ENCODE measurements at regions not wholly inside any gene's neighbourhood (a gene's known extent, or its start where the extent isn't known, plus 50 kb on each side); places are given as distances from the start of the nearest gene placed in this dataset.
A peak's percentile ranks its signal among the peaks of the same experiment; 100 is the strongest.

DNA sequence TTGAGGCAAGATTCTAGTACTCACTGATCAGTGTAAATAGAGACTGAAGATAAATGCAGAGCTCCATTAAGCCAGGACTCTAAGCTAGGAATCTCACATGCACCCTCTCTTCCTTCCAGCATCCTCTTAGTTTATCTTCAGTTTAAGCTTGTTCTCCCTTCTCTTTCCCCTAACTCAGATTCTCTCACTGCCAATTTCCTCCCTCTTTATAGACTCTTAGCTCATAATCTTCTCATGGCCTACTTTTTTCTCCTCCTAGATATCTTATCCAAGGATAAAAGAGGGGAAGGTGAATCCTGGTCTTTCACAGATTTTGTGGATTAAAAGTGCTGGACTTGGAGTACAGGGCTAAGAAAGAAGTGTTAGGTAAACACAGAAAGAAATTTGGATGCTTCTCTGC lies 108.9 kb upstream of the TENM3 start:
- Histone ChIP-seq H3K4me1 (ENCODE audit: control insufficient read depth in 3 of 3, insufficient read depth in 3 of 3, low read length in 3 of 3) (no peaks in the 10 kb centered on the region), H3K4me3 (ENCODE audit: low read length in 3 of 3) (no peak overlapping the region), H3K36me3 (ENCODE audit: control insufficient read depth in 3 of 3, insufficient read depth in 3 of 3, low read length in 3 of 3) (no peaks in the 10 kb centered on the region), H3K27me3 (ENCODE audit: control insufficient read depth in 3 of 3, insufficient read depth in 3 of 3, low read length in 3 of 3) (peaks cover 0 to 7% (median 2%) of the 10 kb centered on the region in 3 donors), H3K9ac (ENCODE audit: low read depth in 1 of 3, low read length in 3 of 3) (no peak overlapping the region), H3K9me3 (ENCODE audit: control insufficient read depth in 3 of 3, low read length in 3 of 3) (no peaks in the 10 kb centered on the region), H3K27ac (ENCODE audit: low read depth, low read length) (no peak overlapping the region)

DNA sequence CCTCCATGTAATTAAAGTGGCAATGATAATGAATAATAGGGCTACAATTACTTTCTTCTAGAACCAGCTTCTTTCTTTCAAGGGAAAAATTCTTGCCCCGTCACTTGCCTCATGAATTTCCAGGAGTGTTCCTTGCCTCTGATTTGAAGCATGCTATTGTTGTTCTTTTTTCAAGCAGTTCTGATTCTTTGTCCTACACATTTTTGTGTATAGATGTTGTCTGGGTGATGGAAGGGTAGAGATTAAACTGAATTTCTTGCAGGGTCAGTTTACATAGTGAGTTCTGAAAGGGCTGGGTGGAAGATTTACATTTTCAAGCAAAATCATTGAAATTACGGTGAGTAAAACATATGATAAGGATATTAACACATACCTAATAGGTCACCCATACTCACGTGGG lies 107.0 kb upstream of the TENM3 start:
- Histone ChIP-seq H3K4me3 (ENCODE audit: low read length in 3 of 3) (no peak overlapping the region), H3K36me3 (ENCODE audit: control insufficient read depth in 3 of 3, insufficient read depth in 3 of 3, low read length in 3 of 3) (no peaks in the 10 kb centered on the region), H3K27me3 (ENCODE audit: control insufficient read depth in 3 of 3, insufficient read depth in 3 of 3, low read length in 3 of 3) (peaks cover 7 to 21% (median 9%) of the 10 kb centered on the region in 3 donors)

DNA sequence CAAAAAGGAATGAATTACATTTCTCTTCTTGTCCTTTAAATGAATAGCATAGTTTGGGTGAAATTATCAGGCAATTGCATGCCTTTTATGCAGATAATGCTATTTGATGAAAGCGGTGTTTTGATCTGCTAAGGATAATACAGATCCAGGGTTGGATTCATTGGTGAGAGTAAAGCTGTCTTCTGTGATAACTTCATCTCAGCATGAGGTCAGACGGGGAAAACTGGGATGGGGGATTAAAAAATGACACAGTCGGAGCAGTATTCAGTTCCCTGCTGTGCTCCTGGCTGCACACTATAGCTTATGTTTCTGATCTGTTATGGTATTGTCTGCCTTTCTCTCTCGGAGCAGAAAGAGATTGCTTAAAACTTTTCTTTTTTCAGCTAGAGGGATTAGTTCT lies 105.9 kb upstream of the TENM3 start:
- Histone ChIP-seq H3K9ac (ENCODE audit: low read depth in 1 of 3, low read length in 3 of 3) (no peak overlapping the region), H3K27me3 (ENCODE audit: control insufficient read depth in 3 of 3, insufficient read depth in 3 of 3, low read length in 3 of 3) (peaks cover 12 to 29% (median 15%) of the 10 kb centered on the region in 3 donors), H3K4me1 (ENCODE audit: control insufficient read depth in 3 of 3, insufficient read depth in 3 of 3, low read length in 3 of 3) (no peaks in the 10 kb centered on the region), H3K9me3 (ENCODE audit: control insufficient read depth in 3 of 3, low read length in 3 of 3) (no peaks in the 10 kb centered on the region), H3K27ac (ENCODE audit: low read depth, low read length) (no peak overlapping the region), H3K4me3 (ENCODE audit: low read length in 3 of 3) (no peak overlapping the region), H3K36me3 (ENCODE audit: control insufficient read depth in 3 of 3, insufficient read depth in 3 of 3, low read length in 3 of 3) (no peaks in the 10 kb centered on the region)

More for the DNA sequence above, 107.0 kb upstream of the TENM3 start:
- Histone ChIP-seq H3K9me3 (ENCODE audit: control insufficient read depth in 3 of 3, low read length in 3 of 3) (no peaks in the 10 kb centered on the region), H3K9ac (ENCODE audit: low read depth in 1 of 3, low read length in 3 of 3) (no peak overlapping the region), H3K27ac (ENCODE audit: low read depth, low read length) (no peak overlapping the region), H3K4me1 (ENCODE audit: control insufficient read depth in 3 of 3, insufficient read depth in 3 of 3, low read length in 3 of 3) (no peaks in the 10 kb centered on the region)

DNA sequence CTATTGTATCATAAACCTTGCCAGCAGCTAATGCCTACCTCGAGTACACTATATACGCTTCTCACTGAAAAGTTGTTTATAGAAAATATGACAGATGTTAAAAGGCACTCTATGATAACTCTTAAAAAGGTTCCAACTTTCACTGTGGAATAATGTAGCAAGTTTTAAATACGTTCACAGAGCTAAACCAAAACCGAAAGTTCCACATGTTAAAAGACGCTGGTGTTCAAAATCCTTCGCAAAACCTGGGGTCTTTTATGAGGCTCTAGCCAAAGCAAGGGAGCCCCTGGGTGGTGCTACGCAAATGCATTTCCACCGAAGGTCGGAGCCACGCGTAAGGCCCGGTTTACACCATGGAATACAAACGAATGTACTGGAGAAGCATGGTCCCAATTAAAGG lies 103.7 kb upstream of the TENM3 start:
- Histone ChIP-seq H3K9me3 (ENCODE audit: control insufficient read depth in 3 of 3, low read length in 3 of 3) (no peaks in the 10 kb centered on the region), H3K4me3 (ENCODE audit: low read length in 3 of 3) (no peak overlapping the region), H3K4me1 (ENCODE audit: control insufficient read depth in 3 of 3, insufficient read depth in 3 of 3, low read length in 3 of 3) (peaks cover 5 to 10% (median 10%) of the 10 kb centered on the region in 3 donors), H3K27me3 (ENCODE audit: control insufficient read depth in 3 of 3, insufficient read depth in 3 of 3, low read length in 3 of 3) (peaks cover 27 to 44% (median 32%) of the 10 kb centered on the region in 3 donors), H3K27ac (ENCODE audit: low read depth, low read length) (no peak overlapping the region), H3K9ac (ENCODE audit: low read depth in 1 of 3, low read length in 3 of 3) (no peak overlapping the region), H3K36me3 (ENCODE audit: control insufficient read depth in 3 of 3, insufficient read depth in 3 of 3, low read length in 3 of 3) (no peaks in the 10 kb centered on the region)

DNA sequence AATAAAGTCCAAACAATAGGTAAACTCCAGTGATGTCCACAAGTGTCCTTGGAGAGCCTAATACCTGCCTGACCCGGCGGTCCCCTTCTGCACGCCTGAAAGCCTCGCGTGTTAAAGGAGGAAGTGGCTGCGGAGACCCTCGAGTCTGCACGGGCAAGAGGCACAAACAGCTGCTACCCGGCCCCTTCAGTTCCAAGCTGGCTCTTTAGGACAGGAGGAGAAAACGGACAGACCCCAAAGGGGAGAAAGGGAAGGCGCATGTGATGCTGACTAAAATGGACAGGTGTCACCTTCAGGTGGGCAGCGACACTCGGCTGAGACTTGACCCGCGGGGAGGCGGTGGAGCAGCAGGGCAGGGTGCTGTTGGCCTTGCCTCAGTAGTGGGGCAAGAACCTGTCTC lies 102.7 kb upstream of the TENM3 start:
- Histone ChIP-seq H3K4me1 (ENCODE audit: control insufficient read depth in 3 of 3, insufficient read depth in 3 of 3, low read length in 3 of 3) (peaks cover 5 to 13% (median 12%) of the 10 kb centered on the region in 3 donors), H3K27ac (ENCODE audit: low read depth, low read length) (no peak overlapping the region), H3K27me3 (ENCODE audit: control insufficient read depth in 3 of 3, insufficient read depth in 3 of 3, low read length in 3 of 3) (peaks cover 34 to 50% (median 39%) of the 10 kb centered on the region in 3 donors), H3K9ac (ENCODE audit: low read depth in 1 of 3, low read length in 3 of 3) (no peak overlapping the region), H3K36me3 (ENCODE audit: control insufficient read depth in 3 of 3, insufficient read depth in 3 of 3, low read length in 3 of 3) (no peaks in the 10 kb centered on the region), H3K4me3 (ENCODE audit: low read length in 3 of 3) (no peak overlapping the region), H3K9me3 (ENCODE audit: control insufficient read depth in 3 of 3, low read length in 3 of 3) (no peaks in the 10 kb centered on the region)

DNA sequence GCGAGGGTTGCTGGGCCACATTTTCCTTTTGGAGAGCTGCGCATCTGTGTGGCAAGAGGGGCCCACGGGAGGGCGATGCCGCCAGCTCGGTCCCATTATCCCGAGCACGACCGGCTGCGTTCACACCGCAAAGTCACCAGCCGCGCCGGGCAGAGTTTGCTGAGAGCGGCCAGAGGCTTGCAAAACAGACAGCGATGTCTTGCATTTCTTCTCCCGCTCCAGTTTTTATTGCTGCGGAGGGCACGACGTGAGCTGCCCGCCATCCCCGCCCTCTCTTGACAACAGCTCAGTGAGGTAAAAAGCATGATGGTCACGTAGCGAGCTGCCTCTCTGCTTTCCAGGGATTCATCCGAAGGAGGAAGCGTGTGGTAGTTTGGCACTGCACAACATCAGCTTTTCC lies 102.1 kb upstream of the TENM3 start:
- Histone ChIP-seq H3K27ac (ENCODE audit: low read depth, low read length) (no peak overlapping the region), H3K9ac (ENCODE audit: low read depth in 1 of 3, low read length in 3 of 3) (no peak overlapping the region), H3K9me3 (ENCODE audit: control insufficient read depth in 3 of 3, low read length in 3 of 3) (no peaks in the 10 kb centered on the region), H3K27me3 (ENCODE audit: control insufficient read depth in 3 of 3, insufficient read depth in 3 of 3, low read length in 3 of 3) (peaks cover 37 to 53% (median 42%) of the 10 kb centered on the region in 3 donors), H3K36me3 (ENCODE audit: control insufficient read depth in 3 of 3, insufficient read depth in 3 of 3, low read length in 3 of 3) (no peaks in the 10 kb centered on the region), H3K4me1 (ENCODE audit: control insufficient read depth in 3 of 3, insufficient read depth in 3 of 3, low read length in 3 of 3) (peaks cover 5 to 13% (median 12%) of the 10 kb centered on the region in 3 donors), H3K4me3 (ENCODE audit: low read length in 3 of 3) (no peak overlapping the region)

DNA sequence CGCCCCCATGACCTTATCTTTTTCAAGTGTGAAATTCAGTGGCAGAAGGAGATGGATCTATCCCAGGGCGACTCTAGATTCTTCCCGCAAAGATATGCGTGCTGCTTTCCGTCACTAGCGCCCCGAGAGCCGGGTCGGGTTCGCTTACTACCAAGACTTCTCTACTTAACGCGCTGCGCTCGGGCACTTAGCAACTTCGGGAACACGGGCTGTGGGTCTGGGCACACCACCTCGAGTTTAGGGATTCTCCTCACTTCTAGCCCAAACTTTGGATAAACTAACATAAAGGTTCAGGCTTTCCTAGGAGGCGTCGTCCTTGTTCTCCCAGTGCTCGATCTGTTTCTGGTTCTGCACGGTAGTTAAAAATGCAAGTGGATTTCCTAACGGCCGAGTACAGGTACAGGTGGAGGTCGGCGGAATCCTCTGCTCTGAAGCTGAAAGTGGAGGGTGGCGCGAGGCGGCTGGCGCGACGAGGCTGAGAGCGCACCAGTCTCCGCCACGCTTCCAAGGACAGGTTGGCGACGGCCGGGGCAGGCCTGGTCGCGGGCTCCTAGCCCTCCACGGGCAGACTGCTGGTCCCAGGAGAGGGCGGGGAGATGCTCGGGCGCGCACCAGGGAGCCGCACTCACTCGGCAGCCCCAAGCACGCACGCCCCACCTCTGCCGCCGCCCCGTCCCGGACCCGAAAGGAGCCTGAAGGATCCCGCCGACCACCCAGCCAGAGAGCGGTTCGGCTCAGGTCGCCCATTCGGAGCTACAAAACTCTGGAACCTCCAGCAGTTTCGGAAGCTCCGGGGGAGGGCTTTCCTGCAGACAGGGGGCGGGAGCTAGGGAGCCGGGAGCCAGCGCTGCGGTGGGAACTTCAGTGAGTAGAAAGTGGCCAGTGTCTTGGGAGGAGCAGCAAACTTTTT lies 100.8 kb upstream of the TENM3 start:
- no peak overlapping the region for H3K27ac ChIP-seq (ENCODE audit: low read depth, low read length)
- H3K9me3 ChIP-seq (ENCODE audit: control insufficient read depth in 3 of 3, low read length in 3 of 3): no peaks in the 10 kb centered on the region
- no peaks in the 10 kb centered on the region for H3K36me3 ChIP-seq (ENCODE audit: control insufficient read depth in 3 of 3, insufficient read depth in 3 of 3, low read length in 3 of 3)
- H3K4me1 ChIP-seq (ENCODE audit: control insufficient read depth in 3 of 3, insufficient read depth in 3 of 3, low read length in 3 of 3): peaks cover 5 to 13% (median 12%) of the 10 kb centered on the region in 3 donors
- H3K27me3 ChIP-seq (ENCODE audit: control insufficient read depth in 3 of 3, insufficient read depth in 3 of 3, low read length in 3 of 3): peaks cover 37 to 53% (median 42%) of the 10 kb centered on the region in 3 donors
- H3K4me3 ChIP-seq (ENCODE audit: low read length in 3 of 3): peak overlapping the region; percentile 25 to 58 (median 35)
- no peak overlapping the region for H3K9ac ChIP-seq (ENCODE audit: low read depth in 1 of 3, low read length in 3 of 3)

DNA sequence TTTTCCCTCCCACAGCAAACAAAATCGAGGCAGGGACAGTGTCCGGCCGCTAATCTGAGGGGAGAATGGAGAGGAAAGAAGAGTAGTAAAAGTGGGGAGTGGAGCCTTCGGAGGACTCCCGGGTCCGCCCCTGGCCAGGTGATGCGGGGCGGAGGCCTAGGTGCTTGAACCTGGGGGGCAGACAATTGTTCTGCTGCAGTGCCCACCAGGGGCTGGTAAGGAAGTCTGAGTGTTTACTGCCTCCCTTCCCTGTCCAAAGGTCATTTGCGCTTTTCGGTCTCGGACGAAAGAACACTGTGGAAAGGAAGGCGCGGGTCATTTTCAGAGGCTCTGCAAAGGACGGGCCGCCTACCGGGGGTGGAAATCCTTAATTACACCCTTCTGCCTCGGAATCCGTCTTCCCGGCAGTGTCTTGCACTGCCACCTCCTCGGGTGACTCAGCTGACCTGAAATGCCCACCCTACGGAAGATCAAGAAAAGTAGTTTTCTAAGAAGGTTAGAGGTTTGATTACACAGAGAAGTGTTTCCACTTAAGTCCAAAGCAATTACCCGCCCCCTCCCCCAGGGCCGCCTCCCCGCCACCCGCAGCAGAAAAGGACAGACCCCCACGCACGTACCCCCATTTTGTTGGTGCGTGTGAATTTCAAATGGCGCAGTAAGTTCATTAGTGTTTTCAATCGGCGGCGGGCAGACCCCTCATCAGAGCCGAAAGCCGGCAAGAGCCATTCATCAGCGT lies 99.9 kb upstream of the TENM3 start:
- no peaks in the 10 kb centered on the region for H3K9me3 ChIP-seq (ENCODE audit: control insufficient read depth in 3 of 3, low read length in 3 of 3)
- H3K9ac ChIP-seq (ENCODE audit: low read depth in 1 of 3, low read length in 3 of 3): peak overlapping the region in 2 of 3 donors; percentile 3 to 55
- H3K4me1 ChIP-seq (ENCODE audit: control insufficient read depth in 3 of 3, insufficient read depth in 3 of 3, low read length in 3 of 3): peaks cover 5 to 13% (median 12%) of the 10 kb centered on the region in 3 donors
- peak overlapping the region; percentile 58 to 68 (median 67) for H3K4me3 ChIP-seq (ENCODE audit: low read length in 3 of 3)
- no peaks in the 10 kb centered on the region for H3K36me3 ChIP-seq (ENCODE audit: control insufficient read depth in 3 of 3, insufficient read depth in 3 of 3, low read length in 3 of 3)
- peaks cover 37 to 51% (median 45%) of the 10 kb centered on the region in 3 donors for H3K27me3 ChIP-seq (ENCODE audit: control insufficient read depth in 3 of 3, insufficient read depth in 3 of 3, low read length in 3 of 3)
- H3K27ac ChIP-seq (ENCODE audit: low read depth, low read length): no peak overlapping the region

DNA sequence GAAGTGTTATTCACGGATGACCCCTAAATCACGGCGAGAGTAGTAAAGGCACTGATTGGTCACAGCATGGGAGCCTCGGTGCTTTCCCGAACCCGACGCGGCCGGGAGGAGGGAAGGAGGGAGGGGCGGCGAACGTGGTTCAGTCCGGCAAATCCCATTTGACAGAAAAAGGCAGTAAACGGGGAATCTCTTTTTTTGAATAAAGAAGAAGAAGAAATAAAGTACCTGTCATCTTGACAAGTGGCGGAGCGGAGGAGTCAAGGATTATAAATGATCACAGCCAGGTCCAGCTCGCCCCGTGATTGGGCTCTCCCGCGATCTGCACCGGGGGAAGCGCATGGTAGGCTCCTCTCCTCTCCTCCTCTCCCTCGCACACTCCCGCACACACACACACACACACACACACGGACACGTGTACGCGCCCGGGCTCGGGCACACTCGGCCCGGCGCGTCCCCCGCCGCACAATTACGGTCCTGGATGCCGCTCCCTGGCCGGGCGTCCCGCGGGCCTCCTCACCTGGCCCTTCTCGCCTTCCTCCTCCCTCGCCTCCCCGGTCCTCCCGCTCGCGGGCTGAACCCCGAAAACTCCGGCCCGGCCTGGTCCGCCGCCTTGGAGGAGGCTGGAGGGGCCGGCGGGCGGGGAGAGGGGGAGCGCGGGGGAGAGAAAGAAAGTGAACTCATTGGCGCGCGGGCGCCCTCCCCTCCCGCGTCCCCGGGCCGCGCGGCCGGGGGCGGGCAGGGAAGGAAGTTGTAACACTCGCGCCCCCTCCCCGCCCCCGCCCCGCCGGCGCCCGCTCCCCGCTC lies 99.2 kb upstream of the TENM3 start:
- Histone ChIP-seq H3K36me3 (ENCODE audit: control insufficient read depth in 3 of 3, insufficient read depth in 3 of 3, low read length in 3 of 3) (no peaks in the 10 kb centered on the region), H3K4me3 (ENCODE audit: low read length in 3 of 3) (peak overlapping the region; percentile 58 to 68 (median 67)), H3K9ac (ENCODE audit: low read depth in 1 of 3, low read length in 3 of 3) (peak overlapping the region in 2 of 3 donors; percentile 3 to 55), H3K27ac (ENCODE audit: low read depth, low read length) (no peak overlapping the region), H3K4me1 (ENCODE audit: control insufficient read depth in 3 of 3, insufficient read depth in 3 of 3, low read length in 3 of 3) (peaks cover 5 to 13% (median 12%) of the 10 kb centered on the region in 3 donors), H3K27me3 (ENCODE audit: control insufficient read depth in 3 of 3, insufficient read depth in 3 of 3, low read length in 3 of 3) (peaks cover 37 to 51% (median 45%) of the 10 kb centered on the region in 3 donors), H3K9me3 (ENCODE audit: control insufficient read depth in 3 of 3, low read length in 3 of 3) (no peaks in the 10 kb centered on the region)

Data from skeletal muscle tissue (tissue), 3 donors.